ENCODE measurements at regions not wholly inside any gene's neighbourhood (a gene's known extent, or its start where the extent isn't known, plus 50 kb on each side); places are given as distances from the start of the nearest gene placed in this dataset.

- TF ChIP-seq POLR2A (IDR thresholded peaks at IDR 0.05; ENCODE audit: low read length) (no peak), GATA1 (IDR thresholded peaks at IDR 0.05; ENCODE audit: low read depth, low read length) (no peak)
These were observed 64.8 kb upstream of the GOLGA8B start for GRCh38 chr15:34648294-34648631.
